ENCODE measurements at regions not wholly inside any gene's neighbourhood (a gene's known extent, or its start where the extent isn't known, plus 50 kb on each side); places are given as distances from the start of the nearest gene placed in this dataset.
"Not testable (repeated sequence)": the region's sequence is repeated elsewhere in the genome, so short reads cannot be mapped to it uniquely, and the experiment has no call there.

GRCh38 chr10:33893506-33893905 is 559.0 kb upstream of the NRP1 start:
- DNase-seq: no peak

- DNase-seq: peak in 1 of 2 experiments; percentile 16
These were observed 554.9 kb upstream of the NRP1 start for GRCh38 chr10:33889371-33889770.

GRCh38 chr10:33887188-33887587 is 552.7 kb upstream of the NRP1 start:
- no peak for DNase-seq

- DNase-seq: no peak
These were observed 551.8 kb upstream of the NRP1 start for GRCh38 chr10:33886299-33886698.

GRCh38 chr10:33884604-33885003 is 550.1 kb upstream of the NRP1 start:
- DNase-seq: no peak

GRCh38 chr10:33883881-33884280 is 549.4 kb upstream of the NRP1 start:
- DNase-seq: no peak

GRCh38 chr10:33882996-33883395 is 548.5 kb upstream of the NRP1 start:
- no peak for DNase-seq

GRCh38 chr10:33880291-33880690 is 545.8 kb upstream of the NRP1 start:
- no peak for DNase-seq

GRCh38 chr10:33878238-33878786 is 543.8 kb upstream of the NRP1 start:
- DNase-seq: no peak

- DNase-seq: no peak
These were observed 542.3 kb upstream of the NRP1 start for GRCh38 chr10:33876584-33877400.

- DNase-seq: no peak
These were observed 541.6 kb upstream of the NRP1 start for GRCh38 chr10:33875924-33876583.

- DNase-seq: no peak
These were observed 536.8 kb upstream of the NRP1 start for GRCh38 chr10:33871061-33871956.

GRCh38 chr10:33869481-33869880 is 535.0 kb upstream of the NRP1 start:
- no peak for DNase-seq

- no peak for DNase-seq
These were observed 534.6 kb upstream of the NRP1 start for GRCh38 chr10:33869028-33869427.

GRCh38 chr10:33867199-33867789 is 532.8 kb upstream of the NRP1 start:
- DNase-seq: not testable (repeated sequence)

- no peak for DNase-seq
These were observed 528.9 kb upstream of the NRP1 start for GRCh38 chr10:33863352-33863751.

- DNase-seq: no peak
These were observed 528.2 kb upstream of the NRP1 start for GRCh38 chr10:33862536-33863105.

- no peak for DNase-seq
These were observed 527.4 kb upstream of the NRP1 start for GRCh38 chr10:33861833-33862232.

- DNase-seq: no peak
These were observed 526.7 kb upstream of the NRP1 start for GRCh38 chr10:33861016-33861704.

- no peak for DNase-seq
These were observed 526.1 kb upstream of the NRP1 start for GRCh38 chr10:33860552-33860951.

GRCh38 chr10:33859319-33860022 is 525.0 kb upstream of the NRP1 start:
- DNase-seq: no peak
